Stimulated activated CD4-positive, alpha-beta T cell treated with anti-CD3 and anti-CD28 coated beads, Interleukin-4, amount 100 ng/mL, for 48 hours (primary cell): ENCODE measurements at regions not wholly inside any gene's neighbourhood (a gene's known extent, or its start where the extent isn't known, plus 50 kb on each side); places are given as distances from the start of the nearest gene placed in this dataset.

Experiments
- DNase-seq, 2 donors: peaks; one replicate each; pipeline ENCODE4 v3.0.0-alpha.2; 2020; ENCODE audit warnings: low read depth in 2 of 2

- no peak for DNase-seq
These were observed 258.1 kb downstream of the IPO8 start for GRCh38 chr12:30437616-30438015.

- no peak for DNase-seq
These were observed 258.6 kb downstream of the IPO8 start for GRCh38 chr12:30437044-30437443.

- no peak for DNase-seq
These were observed 267.6 kb downstream of the IPO8 start for GRCh38 chr12:30428098-30428497.

- no peak for DNase-seq
These were observed 268.1 kb downstream of the IPO8 start for GRCh38 chr12:30427555-30427954.

- no peak for DNase-seq
These were observed 270.2 kb downstream of the IPO8 start for GRCh38 chr12:30425445-30425844.

- no peak for DNase-seq
These were observed 272.3 kb downstream of the IPO8 start for GRCh38 chr12:30423330-30423729.

GRCh38 chr12:30422844-30423243 lies 272.8 kb downstream of the IPO8 start:
- DNase-seq, result no peak

- DNase-seq, result no peak
These were observed 275.1 kb downstream of the IPO8 start for GRCh38 chr12:30420561-30420960.

GRCh38 chr12:30417697-30418231 lies 277.9 kb downstream of the IPO8 start:
- DNase-seq, result no peak

- DNase-seq, result no peak
These were observed 279.0 kb downstream of the IPO8 start for GRCh38 chr12:30416631-30417030.

GRCh38 chr12:30415777-30416176 lies 279.9 kb downstream of the IPO8 start:
- no peak for DNase-seq

GRCh38 chr12:30414507-30414906 lies 281.2 kb downstream of the IPO8 start:
- no peak for DNase-seq

- no peak for DNase-seq
These were observed 295.3 kb downstream of the IPO8 start for GRCh38 chr12:30400349-30400748.

GRCh38 chr12:30399859-30400258 lies 295.8 kb downstream of the IPO8 start:
- no peak for DNase-seq

GRCh38 chr12:30396576-30396975 lies 299.1 kb downstream of the IPO8 start:
- DNase-seq, result no peak

GRCh38 chr12:30395190-30395589 lies 300.5 kb downstream of the IPO8 start:
- no peak for DNase-seq

GRCh38 chr12:30391766-30392366 lies 303.8 kb downstream of the IPO8 start:
- DNase-seq, result no peak

GRCh38 chr12:30385706-30386105 lies 310.0 kb downstream of the IPO8 start:
- DNase-seq, result no peak

GRCh38 chr12:30384976-30385375 lies 310.7 kb downstream of the IPO8 start:
- no peak for DNase-seq

- no peak for DNase-seq
These were observed 317.4 kb downstream of the IPO8 start for GRCh38 chr12:30378307-30378706.

- DNase-seq, result no peak
These were observed 330.8 kb downstream of the IPO8 start for GRCh38 chr12:30364822-30365221.

GRCh38 chr12:30361145-30361544 lies 334.5 kb downstream of the IPO8 start:
- DNase-seq, result no peak

- DNase-seq, result no peak
These were observed 337.0 kb downstream of the IPO8 start for GRCh38 chr12:30358671-30359070.
